GM19395 (cell line): ENCODE measurements at regions not wholly inside any gene's neighbourhood (a gene's known extent, or its start where the extent isn't known, plus 50 kb on each side); places are given as distances from the start of the nearest gene placed in this dataset.
"Not testable (repeated sequence)": the region's sequence is repeated elsewhere in the genome, so short reads cannot be mapped to it uniquely, and the experiment has no call there.

Experiments
- ATAC-seq: cut with Tn5 transposase; IDR thresholded peaks from one replicate; pipeline ENCODE4 v1.9.1; 2021; ENCODE audit warnings: mild to moderate bottlenecking, moderate library complexity; ENCODE audit not compliant: unreplicated experiment

DNA sequence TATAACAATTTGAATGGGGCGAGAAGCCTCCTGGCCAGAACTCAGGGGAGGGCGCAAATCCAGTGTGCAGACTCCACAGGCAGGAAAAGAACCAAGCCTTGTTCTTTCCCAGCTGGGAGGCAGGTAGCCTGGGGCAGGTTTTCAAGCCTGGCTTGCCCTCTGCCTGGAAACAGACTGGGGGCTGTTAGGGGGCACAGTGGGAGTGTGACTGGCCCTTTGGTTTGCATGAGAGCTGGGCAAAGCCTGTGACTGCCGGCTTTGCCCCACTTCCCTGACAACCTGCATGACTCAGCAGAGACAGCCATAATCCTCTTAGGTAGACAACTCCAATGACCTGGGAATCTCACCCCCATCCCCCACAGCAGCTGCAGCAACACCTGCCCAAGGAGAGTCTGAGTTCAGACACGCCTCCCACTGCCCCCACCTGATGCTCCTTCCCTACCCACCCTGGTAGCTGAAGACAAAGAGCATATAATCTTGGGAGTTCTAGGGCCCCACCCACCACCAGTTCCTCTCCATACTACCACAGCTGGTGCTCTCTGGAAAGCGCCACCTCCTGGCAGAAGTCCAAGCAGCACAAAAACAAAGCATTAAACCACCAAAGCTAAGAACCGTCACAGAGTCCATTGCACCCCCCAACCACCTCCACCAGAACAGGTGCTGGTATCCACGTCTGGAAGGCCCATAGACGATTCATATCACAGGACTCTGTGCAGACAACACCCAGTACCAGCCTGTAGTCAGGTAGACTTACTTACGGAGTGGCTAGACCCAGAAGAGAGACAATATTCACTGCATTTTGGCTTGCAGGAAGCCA is 402.5 kb downstream of the STK39 start:
- no peak for ATAC-seq

- no peak for ATAC-seq
Measured at GRCh38 chr2:167843657-167844056, 403.7 kb downstream of the STK39 start.

DNA sequence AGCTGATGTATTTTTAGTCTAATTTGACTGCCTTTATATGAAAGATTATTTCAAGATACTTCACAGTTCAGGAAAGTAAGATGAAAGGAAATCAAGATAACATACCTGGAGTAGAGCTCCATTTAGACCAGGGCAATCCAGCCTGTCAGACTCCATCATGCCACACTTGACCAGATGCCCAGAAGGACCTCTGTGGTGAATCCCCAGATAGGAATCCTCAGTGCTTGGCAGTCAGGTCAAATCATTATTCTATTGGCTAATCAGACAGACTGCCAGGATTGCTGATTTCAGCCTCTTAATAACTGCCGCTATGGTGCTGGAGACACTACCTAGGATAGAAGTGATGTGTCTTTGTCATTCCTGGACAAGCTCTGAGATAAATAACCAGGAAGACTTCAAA is 404.2 kb downstream of the STK39 start:
- no peak for ATAC-seq

DNA sequence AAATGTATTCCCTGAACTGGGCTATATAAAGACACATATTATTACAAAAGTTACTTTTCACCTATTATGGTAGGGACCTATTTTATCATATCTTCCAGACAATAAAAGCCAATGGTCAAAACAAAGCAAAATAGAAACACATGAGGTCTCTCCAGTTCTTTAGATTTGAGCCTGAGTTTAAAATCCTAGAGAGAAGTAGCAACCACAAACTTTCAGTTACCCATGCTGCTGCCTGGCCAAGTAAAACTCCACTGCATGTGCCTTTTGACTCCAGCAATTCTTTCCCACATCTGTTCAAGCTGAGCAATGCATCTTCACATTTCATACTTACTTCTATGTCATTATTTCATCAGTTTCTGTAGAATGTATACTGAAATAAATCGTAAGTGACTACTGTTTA is 405.3 kb downstream of the STK39 start:
- ATAC-seq, result no peak

DNA sequence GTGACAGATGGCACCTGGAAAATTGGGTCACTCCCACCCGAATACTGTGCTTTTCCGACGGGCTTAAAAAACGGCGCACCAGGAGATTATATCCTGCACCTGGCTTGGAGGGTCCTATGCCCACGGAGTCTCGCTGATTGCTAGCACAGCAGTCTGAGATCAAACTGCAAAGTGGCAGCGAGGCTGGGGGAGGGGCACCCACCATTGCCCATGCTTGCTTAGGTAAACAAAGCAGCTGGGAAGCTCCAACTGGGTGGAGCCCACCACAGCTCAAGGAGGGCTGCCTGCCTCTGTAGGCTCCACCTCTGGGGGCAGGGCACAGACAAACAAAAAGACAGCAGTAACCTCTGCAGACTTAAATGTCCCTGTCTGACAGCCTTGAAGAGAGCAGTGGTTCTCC is 412.1 kb downstream of the STK39 start:
- ATAC-seq, result not testable (repeated sequence)

- ATAC-seq, result no peak
Measured at GRCh38 chr2:167834707-167835106, 412.7 kb downstream of the STK39 start.

GRCh38 chr2:167833294-167833693 is 414.1 kb downstream of the STK39 start:
- ATAC-seq, result no peak

GRCh38 chr2:167832868-167833287 is 414.5 kb downstream of the STK39 start:
- no peak for ATAC-seq

DNA sequence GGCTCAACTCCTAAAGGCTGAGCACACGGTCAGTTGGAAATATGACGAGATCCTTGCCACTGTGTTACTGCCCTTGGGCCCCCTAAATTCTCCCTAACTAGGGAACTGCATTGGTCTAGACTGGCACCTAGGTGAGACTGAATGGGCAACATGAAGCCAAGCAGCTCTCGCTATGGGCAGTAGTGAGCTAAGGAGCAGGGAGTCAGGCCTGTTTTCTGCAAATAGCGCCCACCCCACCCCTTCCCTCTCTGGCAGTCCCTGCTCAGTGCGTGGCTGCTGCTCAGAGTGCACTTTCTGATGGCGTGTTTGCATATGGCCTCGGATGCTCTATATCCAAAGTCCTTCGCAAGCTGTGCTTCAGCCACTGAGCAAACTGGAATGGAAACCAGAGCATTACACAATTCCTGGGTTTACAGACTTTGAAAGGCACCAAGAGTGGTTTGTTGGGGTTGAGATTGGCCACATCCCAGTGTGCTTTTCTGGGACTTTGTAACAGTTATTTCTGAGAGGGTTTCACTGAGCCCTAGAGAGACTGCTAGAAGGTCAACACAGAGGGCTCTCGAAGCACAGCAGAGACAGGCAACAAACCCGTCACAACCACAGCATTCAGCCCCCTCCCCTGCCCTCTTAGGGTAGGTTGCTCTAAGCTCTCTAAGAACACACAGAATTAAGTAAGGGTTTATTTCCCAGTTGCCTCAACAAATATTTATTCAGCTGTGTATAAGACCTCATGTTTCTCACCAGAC is 419.9 kb downstream of the STK39 start:
- ATAC-seq, result no peak

DNA sequence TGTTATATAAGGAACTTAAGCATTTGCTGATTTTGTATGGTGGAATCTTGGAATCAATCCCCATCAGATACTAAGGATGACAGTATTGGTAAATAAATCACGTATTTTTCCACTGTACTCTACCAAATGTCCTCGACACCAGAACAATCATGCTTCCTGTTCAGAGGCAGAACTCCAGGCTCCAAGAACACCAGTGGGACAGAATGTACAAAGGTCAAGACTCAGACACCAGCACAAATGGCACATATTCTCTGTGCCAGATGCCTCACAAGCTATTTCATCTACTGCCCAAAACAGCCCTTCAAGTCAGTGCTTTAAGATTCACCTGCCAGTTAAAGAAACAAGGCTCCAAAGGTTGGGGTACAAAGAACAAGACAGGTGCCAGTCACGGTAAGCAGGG is 420.5 kb downstream of the STK39 start:
- no peak for ATAC-seq

- no peak for ATAC-seq
Measured at GRCh38 chr2:167825664-167826063, 421.7 kb downstream of the STK39 start.

GRCh38 chr2:167822690-167823465 is 424.5 kb downstream of the STK39 start:
- no peak for ATAC-seq

DNA sequence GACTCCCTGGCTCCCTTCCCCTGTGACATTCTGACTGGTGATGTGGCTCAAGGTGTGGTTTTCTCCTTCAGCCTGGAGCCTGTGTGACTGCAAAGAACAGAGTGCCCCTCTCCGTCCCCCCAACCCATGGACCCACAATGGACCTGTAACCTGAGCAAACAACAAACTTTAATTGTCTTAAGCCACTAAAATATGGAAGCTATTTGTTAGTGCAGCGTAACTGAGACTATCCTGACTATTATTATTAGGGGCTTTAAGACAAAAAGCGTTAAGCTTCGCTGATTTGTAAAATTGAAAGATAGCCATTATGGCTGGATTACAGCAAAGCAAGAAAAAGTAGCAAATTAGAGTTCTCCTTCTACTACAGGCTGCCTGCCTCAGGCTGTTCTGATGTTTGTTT is 426.9 kb downstream of the STK39 start:
- no peak for ATAC-seq

DNA sequence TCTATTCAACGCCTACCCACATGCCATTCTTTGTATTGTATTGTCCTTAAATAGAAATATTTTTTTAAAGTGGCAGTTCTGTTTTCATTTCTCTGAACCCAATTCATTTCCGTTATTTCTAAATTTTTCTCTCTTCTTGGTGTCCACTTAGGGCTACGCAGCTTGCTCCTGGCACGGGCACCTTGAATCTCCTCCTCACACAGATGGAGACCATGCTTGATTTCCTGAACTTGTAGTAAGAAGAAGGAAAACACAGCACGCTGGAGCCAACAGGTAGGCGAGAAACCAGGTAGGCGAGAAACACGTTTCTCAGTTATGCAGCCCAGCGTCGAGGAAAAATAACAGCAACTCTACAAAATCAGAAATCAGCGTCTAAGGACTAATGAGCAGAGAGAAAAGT is 428.9 kb downstream of the STK39 start:
- no peak for ATAC-seq

- no peak for ATAC-seq
Measured at GRCh38 chr2:167817908-167818307, 429.5 kb downstream of the STK39 start.

- ATAC-seq, result no peak
Measured at GRCh38 chr2:167817422-167817821, 430.0 kb downstream of the STK39 start.

- ATAC-seq, result no peak
Measured at GRCh38 chr2:167816874-167817290, 430.5 kb downstream of the STK39 start.

- peak; percentile 78 for ATAC-seq
Measured at GRCh38 chr2:167814881-167815718, 432.3 kb downstream of the STK39 start.

GRCh38 chr2:167814482-167814880 is 432.9 kb downstream of the STK39 start:
- not testable (repeated sequence) for ATAC-seq

- not testable (repeated sequence) for ATAC-seq
Measured at GRCh38 chr2:167809799-167810198, 437.6 kb downstream of the STK39 start.
